ENCODE measurements at regions not wholly inside any gene's neighbourhood (a gene's known extent, or its start where the extent isn't known, plus 50 kb on each side); places are given as distances from the start of the nearest gene placed in this dataset.

- H3K36me3 ChIP-seq (ENCODE audit: insufficient read depth, low read length), result no peaks in the 10 kb centered on the region
- no peaks in the 10 kb centered on the region for H4K20me1 ChIP-seq (ENCODE audit: insufficient read depth, low read length)
- no peaks in the 10 kb centered on the region for H3K4me1 ChIP-seq (ENCODE audit: insufficient read depth, low read length, poor library complexity, severe bottlenecking)
- no peaks in the 10 kb centered on the region for H3K9me2 ChIP-seq (ENCODE audit: insufficient read depth, low read length)
- ChIA-PET CTCF (ENCODE audit: unreplicated experiment) (no interaction called here), POLR2A (no interaction called here)
- no peak for DNase-seq (ENCODE audit: low spot score)
- H3K27ac ChIP-seq (ENCODE audit: low read depth, low read length, poor library complexity, severe bottlenecking), result no peak overlapping the region
- no peak overlapping the region for H3K4me2 ChIP-seq (ENCODE audit: low read length)
- no peaks in the 10 kb centered on the region for H3K79me2 ChIP-seq (ENCODE audit: insufficient read depth, low read depth, low read length)
- intact Hi-C loops (cut with micrococcal nuclease; ENCODE audit: unreplicated experiment), result no loop called here
- no peak overlapping the region for H3K4me3 ChIP-seq (ENCODE audit: low read depth, low read length, poor library complexity, severe bottlenecking)
- TF ChIP-seq EZH2phosphoT487 (IDR thresholded peaks at IDR 0.05; ENCODE audit: borderline replicate concordance, low read depth, low read length), result no peak
- TF ChIP-seq, protein P1, sequence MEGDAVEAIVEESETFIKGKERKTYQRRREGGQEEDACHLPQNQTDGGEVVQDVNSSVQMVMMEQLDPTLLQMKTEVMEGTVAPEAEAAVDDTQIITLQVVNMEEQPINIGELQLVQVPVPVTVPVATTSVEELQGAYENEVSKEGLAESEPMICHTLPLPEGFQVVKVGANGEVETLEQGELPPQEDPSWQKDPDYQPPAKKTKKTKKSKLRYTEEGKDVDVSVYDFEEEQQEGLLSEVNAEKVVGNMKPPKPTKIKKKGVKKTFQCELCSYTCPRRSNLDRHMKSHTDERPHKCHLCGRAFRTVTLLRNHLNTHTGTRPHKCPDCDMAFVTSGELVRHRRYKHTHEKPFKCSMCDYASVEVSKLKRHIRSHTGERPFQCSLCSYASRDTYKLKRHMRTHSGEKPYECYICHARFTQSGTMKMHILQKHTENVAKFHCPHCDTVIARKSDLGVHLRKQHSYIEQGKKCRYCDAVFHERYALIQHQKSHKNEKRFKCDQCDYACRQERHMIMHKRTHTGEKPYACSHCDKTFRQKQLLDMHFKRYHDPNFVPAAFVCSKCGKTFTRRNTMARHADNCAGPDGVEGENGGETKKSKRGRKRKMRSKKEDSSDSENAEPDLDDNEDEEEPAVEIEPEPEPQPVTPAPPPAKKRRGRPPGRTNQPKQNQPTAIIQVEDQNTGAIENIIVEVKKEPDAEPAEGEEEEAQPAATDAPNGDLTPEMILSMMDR (conservative IDR thresholded peaks at IDR 0.05; ENCODE audit: low read length), result no peak
- no peaks in the 10 kb centered on the region for H3K9me3 ChIP-seq (ENCODE audit: low read length)
- no TSS peak for BruUV-seq (replicated peaks)
- no peak overlapping the region for H2AFZ ChIP-seq (ENCODE audit: low read length)
Measured at GRCh38 chrX:43375136-43375535, 281.0 kb upstream of the MAOA start.

GRCh38 chrX:43380704-43381103 is 275.4 kb upstream of the MAOA start:
- no peak overlapping the region for H3K4me2 ChIP-seq (ENCODE audit: low read length)
- no peaks in the 10 kb centered on the region for H3K9me2 ChIP-seq (ENCODE audit: insufficient read depth, low read length)
- no peaks in the 10 kb centered on the region for H4K20me1 ChIP-seq (ENCODE audit: insufficient read depth, low read length)
- no peaks in the 10 kb centered on the region for H3K9me3 ChIP-seq (ENCODE audit: low read length)
- intact Hi-C loops (cut with micrococcal nuclease; ENCODE audit: unreplicated experiment), result no loop called here
- BruUV-seq (replicated peaks), result no TSS peak
- no peaks in the 10 kb centered on the region for H3K4me1 ChIP-seq (ENCODE audit: insufficient read depth, low read length, poor library complexity, severe bottlenecking)
- no peaks in the 10 kb centered on the region for H3K79me2 ChIP-seq (ENCODE audit: insufficient read depth, low read depth, low read length)
- H2AFZ ChIP-seq (ENCODE audit: low read length), result no peak overlapping the region
- ChIA-PET POLR2A (no interaction called here), CTCF (ENCODE audit: unreplicated experiment) (no interaction called here)
- TF ChIP-seq EZH2phosphoT487 (IDR thresholded peaks at IDR 0.05; ENCODE audit: borderline replicate concordance, low read depth, low read length), result no peak
- TF ChIP-seq, protein P1 (conservative IDR thresholded peaks at IDR 0.05; ENCODE audit: low read length), result no peak
- H3K27ac ChIP-seq (ENCODE audit: low read depth, low read length, poor library complexity, severe bottlenecking), result no peak overlapping the region
- no peak overlapping the region for H3K4me3 ChIP-seq (ENCODE audit: low read depth, low read length, poor library complexity, severe bottlenecking)
- no peak for DNase-seq (ENCODE audit: low spot score)
- no peaks in the 10 kb centered on the region for H3K36me3 ChIP-seq (ENCODE audit: insufficient read depth, low read length)

GRCh38 chrX:43386875-43387274 is 269.2 kb upstream of the MAOA start:
- CTCF ChIA-PET (ENCODE audit: unreplicated experiment), result no interaction called here

More at GRCh38 chrX:43386875-43387274, 269.2 kb upstream of the MAOA start:
- no peak overlapping the region for H3K4me3 ChIP-seq (ENCODE audit: low read depth, low read length, poor library complexity, severe bottlenecking)
- no peaks in the 10 kb centered on the region for H4K20me1 ChIP-seq (ENCODE audit: insufficient read depth, low read length)
- no peak overlapping the region for H2AFZ ChIP-seq (ENCODE audit: low read length)
- no peak overlapping the region for H3K27ac ChIP-seq (ENCODE audit: low read depth, low read length, poor library complexity, severe bottlenecking)
- TF ChIP-seq, protein P1 (conservative IDR thresholded peaks at IDR 0.05; ENCODE audit: low read length), result no peak
- TF ChIP-seq EZH2phosphoT487 (IDR thresholded peaks at IDR 0.05; ENCODE audit: borderline replicate concordance, low read depth, low read length), result no peak
- no peak overlapping the region for H3K4me2 ChIP-seq (ENCODE audit: low read length)
- no peaks in the 10 kb centered on the region for H3K79me2 ChIP-seq (ENCODE audit: insufficient read depth, low read depth, low read length)
- no peaks in the 10 kb centered on the region for H3K4me1 ChIP-seq (ENCODE audit: insufficient read depth, low read length, poor library complexity, severe bottlenecking)
- no peaks in the 10 kb centered on the region for H3K9me2 ChIP-seq (ENCODE audit: insufficient read depth, low read length)
- POLR2A ChIA-PET, result no interaction called here
- no peak for DNase-seq (ENCODE audit: low spot score)
- H3K36me3 ChIP-seq (ENCODE audit: insufficient read depth, low read length), result no peaks in the 10 kb centered on the region
- BruUV-seq (replicated peaks), result no TSS peak
- intact Hi-C loops (cut with micrococcal nuclease; ENCODE audit: unreplicated experiment), result no loop called here
- H3K9me3 ChIP-seq (ENCODE audit: low read length), result no peaks in the 10 kb centered on the region
